ENCODE measurements at regions not wholly inside any gene's neighbourhood (a gene's known extent, or its start where the extent isn't known, plus 50 kb on each side); places are given as distances from the start of the nearest gene placed in this dataset.

- Histone ChIP-seq H3K27me3 (replicated peaks; ENCODE audit: insufficient read depth, low read length) (peaks cover 10% of the 10 kb centered on the region; the same call in 1 of the 2 replicates), H3K79me2 (ENCODE audit: low read length) (no peaks in the 10 kb centered on the region), H3K4me1 (ENCODE audit: low read length) (0 out of 2 replicates have a peak, but pooled peaks cover 3% of the 10 kb centered on the region), H3F3A (ENCODE audit: insufficient read depth, low read length) (no peaks in the 10 kb centered on the region), H4K20me1 (ENCODE audit: insufficient read depth, low read length) (no peaks in the 10 kb centered on the region), H3K9ac (ENCODE audit: low read length) (peak overlapping the region; percentile 36; the same call in 1 of the 2 replicates), H3K27ac (ENCODE audit: low read length) (peak overlapping the region; percentile 32; the same call in 1 of the 2 replicates), H3K36me3 (replicated peaks; ENCODE audit: insufficient read depth, low read length) (no peaks in the 10 kb centered on the region), H3K4me2 (ENCODE audit: low read depth, low read length) (peak overlapping the region; percentile 58), H3K9me3 (replicated peaks; ENCODE audit: insufficient read depth, low read length) (no peaks in the 10 kb centered on the region), H3K4me3 (ENCODE audit: low read length) (peak overlapping the region; percentile 51), H2AFZ (ENCODE audit: low read length) (peak overlapping the region; percentile 40), H3K9me2 (replicated peaks; ENCODE audit: insufficient read depth, low read length) (no peaks in the 10 kb centered on the region)
- peak; percentile 72 for TF ChIP-seq CTCF (IDR thresholded peaks at IDR 0.05; ENCODE audit: low read length)
- TF ChIP-seq EZH2phosphoT487 (IDR thresholded peaks at IDR 0.05; ENCODE audit: low read length), result no peak
- no peak for TF ChIP-seq EZH2 (optimal IDR thresholded peaks at IDR 0.05; ENCODE audit: low read depth, low read length)
- DNase-seq, result peak; percentile 77
These were observed 55.4 kb upstream of the GLI2 start for GRCh38 chr2:120680136-120680761.

- no peak for DNase-seq
- Histone ChIP-seq H3K79me2 (ENCODE audit: low read length) (no peaks in the 10 kb centered on the region), H3K9me2 (replicated peaks; ENCODE audit: insufficient read depth, low read length) (no peaks in the 10 kb centered on the region), H3K27me3 (replicated peaks; ENCODE audit: insufficient read depth, low read length) (peaks cover 10% of the 10 kb centered on the region; the same call in 1 of the 2 replicates), H2AFZ (ENCODE audit: low read length) (no peak overlapping the region), H3K36me3 (replicated peaks; ENCODE audit: insufficient read depth, low read length) (no peaks in the 10 kb centered on the region), H3K4me2 (ENCODE audit: low read depth, low read length) (no peak overlapping the region), H4K20me1 (ENCODE audit: insufficient read depth, low read length) (no peaks in the 10 kb centered on the region), H3K9ac (ENCODE audit: low read length) (no peak overlapping the region), H3K9me3 (replicated peaks; ENCODE audit: insufficient read depth, low read length) (no peaks in the 10 kb centered on the region), H3K4me3 (ENCODE audit: low read length) (no peak overlapping the region), H3K4me1 (ENCODE audit: low read length) (0 out of 2 replicates have a peak, but pooled peaks cover 3% of the 10 kb centered on the region), H3K27ac (ENCODE audit: low read length) (no peak overlapping the region), H3F3A (ENCODE audit: insufficient read depth, low read length) (no peaks in the 10 kb centered on the region)
- TF ChIP-seq CTCF (IDR thresholded peaks at IDR 0.05; ENCODE audit: low read length) (no peak), EZH2 (optimal IDR thresholded peaks at IDR 0.05; ENCODE audit: low read depth, low read length) (no peak)
These were observed 54.5 kb upstream of the GLI2 start for GRCh38 chr2:120681181-120681580.

- no peaks in the 10 kb centered on the region for H3K9me2 ChIP-seq (replicated peaks; ENCODE audit: insufficient read depth, low read length)
- no peak for DNase-seq
- no peaks in the 10 kb centered on the region for H3F3A ChIP-seq (ENCODE audit: insufficient read depth, low read length)
- H3K79me2 ChIP-seq (ENCODE audit: low read length), result no peaks in the 10 kb centered on the region
- no peaks in the 10 kb centered on the region for H3K9me3 ChIP-seq (replicated peaks; ENCODE audit: insufficient read depth, low read length)
- peaks cover 10% of the 10 kb centered on the region; the same call in 1 of the 2 replicates for H3K27me3 ChIP-seq (replicated peaks; ENCODE audit: insufficient read depth, low read length)
- 0 out of 2 replicates have a peak, but pooled peaks cover 3% of the 10 kb centered on the region for H3K4me1 ChIP-seq (ENCODE audit: low read length)
- H3K36me3 ChIP-seq (replicated peaks; ENCODE audit: insufficient read depth, low read length), result no peaks in the 10 kb centered on the region
- no peaks in the 10 kb centered on the region for H4K20me1 ChIP-seq (ENCODE audit: insufficient read depth, low read length)
- TF ChIP-seq CTCF (IDR thresholded peaks at IDR 0.05; ENCODE audit: low read length), result no peak
- TF ChIP-seq EZH2 (optimal IDR thresholded peaks at IDR 0.05; ENCODE audit: low read depth, low read length), result no peak
- no peak for TF ChIP-seq EZH2phosphoT487 (IDR thresholded peaks at IDR 0.05; ENCODE audit: low read length)
- H3K27ac ChIP-seq (ENCODE audit: low read length), result no peak overlapping the region
- H3K9ac ChIP-seq (ENCODE audit: low read length), result no peak overlapping the region
- H3K4me3 ChIP-seq (ENCODE audit: low read length), result no peak overlapping the region
- no peak overlapping the region for H2AFZ ChIP-seq (ENCODE audit: low read length)
- H3K4me2 ChIP-seq (ENCODE audit: low read depth, low read length), result no peak overlapping the region
These were observed 53.9 kb upstream of the GLI2 start for GRCh38 chr2:120681696-120682288.

All from MM.1S (cell line).